Mammary epithelial cell (primary cell): ENCODE measurements at regions not wholly inside any gene's neighbourhood (a gene's known extent, or its start where the extent isn't known, plus 50 kb on each side); places are given as distances from the start of the nearest gene placed in this dataset.

Experiments used
- EZH2 ChIP-seq: IDR thresholded peaks from 2 replicates; pipeline ENCODE4 v1.6.1; 2012; ENCODE audit warnings: low read length, inconsistent platforms, borderline replicate concordance
- TF ChIP-seq, protein P1 (sequence below), 2 donors: IDR thresholded peaks in 1 of 2; conservative IDR thresholded peaks in 1 of 2; 2 replicates each; pipeline ENCODE4 v1.5.1; 2011 to 2012; ENCODE audit warnings: inconsistent platforms in 2 of 2, low read length in 2 of 2, mild to moderate bottlenecking in 2 of 2, control low read depth in 1 of 2, low read depth in 1 of 2; ENCODE audit not compliant: insufficient read depth in 1 of 2; ENCODE audit errors: extremely low read depth in 1 of 2

DNA sequence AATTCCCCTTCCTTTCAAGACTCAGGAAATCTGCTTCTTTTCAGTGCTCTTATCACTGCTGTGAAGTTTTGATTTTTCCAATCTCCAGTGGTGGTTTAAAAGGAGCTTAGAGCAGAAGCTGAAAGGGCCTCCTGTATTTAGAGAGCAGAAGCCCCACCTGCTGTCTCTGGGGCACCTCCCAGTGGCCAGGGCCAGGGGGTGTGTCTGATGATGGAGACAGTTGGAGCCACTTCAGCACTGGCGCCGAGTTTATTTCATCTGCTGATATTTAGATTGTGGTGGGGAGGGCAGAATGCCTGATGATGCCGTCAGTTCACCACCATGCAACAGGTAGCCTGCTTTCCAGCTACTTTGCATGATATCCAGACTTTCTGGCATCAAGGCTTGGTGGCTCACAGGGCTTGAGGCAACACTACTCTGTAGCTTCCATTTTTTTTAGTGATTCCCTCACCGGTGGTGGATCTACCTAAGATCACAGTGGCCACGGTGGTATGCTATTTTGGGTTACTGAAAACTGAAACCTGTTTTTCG is 371.9 kb downstream of the KCNRG start:
- TF ChIP-seq, protein P1, sequence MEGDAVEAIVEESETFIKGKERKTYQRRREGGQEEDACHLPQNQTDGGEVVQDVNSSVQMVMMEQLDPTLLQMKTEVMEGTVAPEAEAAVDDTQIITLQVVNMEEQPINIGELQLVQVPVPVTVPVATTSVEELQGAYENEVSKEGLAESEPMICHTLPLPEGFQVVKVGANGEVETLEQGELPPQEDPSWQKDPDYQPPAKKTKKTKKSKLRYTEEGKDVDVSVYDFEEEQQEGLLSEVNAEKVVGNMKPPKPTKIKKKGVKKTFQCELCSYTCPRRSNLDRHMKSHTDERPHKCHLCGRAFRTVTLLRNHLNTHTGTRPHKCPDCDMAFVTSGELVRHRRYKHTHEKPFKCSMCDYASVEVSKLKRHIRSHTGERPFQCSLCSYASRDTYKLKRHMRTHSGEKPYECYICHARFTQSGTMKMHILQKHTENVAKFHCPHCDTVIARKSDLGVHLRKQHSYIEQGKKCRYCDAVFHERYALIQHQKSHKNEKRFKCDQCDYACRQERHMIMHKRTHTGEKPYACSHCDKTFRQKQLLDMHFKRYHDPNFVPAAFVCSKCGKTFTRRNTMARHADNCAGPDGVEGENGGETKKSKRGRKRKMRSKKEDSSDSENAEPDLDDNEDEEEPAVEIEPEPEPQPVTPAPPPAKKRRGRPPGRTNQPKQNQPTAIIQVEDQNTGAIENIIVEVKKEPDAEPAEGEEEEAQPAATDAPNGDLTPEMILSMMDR (conservative IDR thresholded peaks at IDR 0.05 in 1 of 2, IDR thresholded peaks at IDR 0.05 in 1 of 2; ENCODE audit: extremely low read depth in 1 of 2, insufficient read depth in 1 of 2, low read depth in 1 of 2, low read length in 2 of 2): peak in 1 of 2 donors; percentile 2
- no peak for TF ChIP-seq EZH2
